T-cell (primary cell): ENCODE measurements at regions not wholly inside any gene's neighbourhood (a gene's known extent, or its start where the extent isn't known, plus 50 kb on each side); places are given as distances from the start of the nearest gene placed in this dataset.

Experiments used
- ATAC-seq, 4 experiments: fragments of 200-7000 bp in 3 of 4; fragments of 150-1000 bp in 1 of 4; cut with Tn5 transposase; replicated peaks in 1 of 4; 1 replicate in 3 of 4; 2 replicates in 1 of 4; pipeline ENCODE4 v1.10.0; 2021; ENCODE audit warnings: moderate library complexity in 3 of 4, mild to moderate bottlenecking in 2 of 4, moderate number of reproducible peaks in 1 of 4
- CTCF ChIA-PET, 2 donors: fragments of 300-600 bp; sonication (Branson Sonifier 250); formaldehyde crosslinking; loops; one replicate each; lab custom pipeline; 2022; ENCODE audit warnings: antibody characterized with exemption in 2 of 2; lab: Charles Lee
- POLR2A ChIA-PET, 2 donors: fragments of 300-600 bp; sonication (Branson Sonifier 250); formaldehyde crosslinking; loops; one replicate each; lab custom pipeline; 2022; ENCODE audit warnings: antibody characterized with exemption in 2 of 2; lab: Charles Lee
- DNase-seq, 35 experiments: peaks; one replicate each; pipeline versions ENCODE4 v3.0.0 to v3.0.0-alpha.2; 2013 to 2023
- H3K27ac ChIP-seq: one replicate; pipeline ENCODE4 v1.5.1; 2013; ENCODE audit warnings: low read length
- H3K27me3 ChIP-seq, 2 experiments: replicated peaks in 1 of 2; 1 replicate in 1 of 2; 2 replicates in 1 of 2; pipeline versions ENCODE4 v1.6.1 to v1.7.0; 2013; ENCODE audit warnings: low read length in 1 of 2, mixed read lengths in 1 of 2; ENCODE audit not compliant: control insufficient read depth in 2 of 2, insufficient read depth in 2 of 2; ENCODE audit errors: extremely low read depth in 1 of 2
- H3K36me3 ChIP-seq, 2 donors: 1 replicate in 1 of 2; 2 replicates in 1 of 2; pipeline versions ENCODE4 v1.6.1 to v1.7.0; 2013; ENCODE audit warnings: low read length in 1 of 2; ENCODE audit not compliant: control insufficient read depth in 2 of 2, insufficient read depth in 1 of 2; ENCODE audit errors: extremely low read depth in 1 of 2
- H3K4me1 ChIP-seq, 2 experiments: 1 replicate in 1 of 2; 2 replicates in 1 of 2; pipeline versions ENCODE4 v1.6.1 to v1.7.0; 2013; ENCODE audit warnings: low read length in 2 of 2, mixed read lengths in 1 of 2; ENCODE audit not compliant: insufficient read depth in 2 of 2, control insufficient read depth in 1 of 2; ENCODE audit errors: extremely low read depth in 1 of 2
- H3K4me3 ChIP-seq, 2 donors: 1 replicate in 1 of 2; 2 replicates in 1 of 2; pipeline versions ENCODE4 v1.5.1 to v1.7.0; 2013; ENCODE audit warnings: mild to moderate bottlenecking in 2 of 2, low read length in 1 of 2, moderate library complexity in 1 of 2; ENCODE audit not compliant: control insufficient read depth in 1 of 2; ENCODE audit errors: extremely low read depth in 1 of 2
- H3K9me3 ChIP-seq: 2 replicates; pipeline ENCODE4 v1.7.0; 2013
- H3K27ac Mint-ChIP-seq, 2 donors: one replicate each; pipeline ENCODE4 v1.8.0; 2020 to 2021; ENCODE audit warnings: mild to moderate bottlenecking in 2 of 2, mixed read lengths in 2 of 2
- H3K27me3 Mint-ChIP-seq, 2 donors: one replicate each; pipeline ENCODE4 v1.8.0; 2021 to 2022; ENCODE audit warnings: mixed read lengths in 2 of 2
- H3K36me3 Mint-ChIP-seq: one replicate; pipeline ENCODE4 v1.8.0; 2021; ENCODE audit warnings: mixed read lengths
- H3K4me1 Mint-ChIP-seq, 3 donors: one replicate each; pipeline ENCODE4 v1.8.0; 2020 to 2022; ENCODE audit warnings: mixed read lengths in 3 of 3, mild to moderate bottlenecking in 1 of 3
- H3K4me3 Mint-ChIP-seq, 3 donors: one replicate each; pipeline ENCODE4 v1.8.0; 2020 to 2022; ENCODE audit warnings: mild to moderate bottlenecking in 3 of 3, mixed read lengths in 3 of 3, moderate library complexity in 3 of 3
- H3K9me3 Mint-ChIP-seq, 3 donors: one replicate each; pipeline ENCODE4 v1.8.0; 2020 to 2022; ENCODE audit warnings: mixed read lengths in 3 of 3
- WGBS: methylation state at CpG from one replicate; pipeline ENCODE4 v1.1.5; 2013; ENCODE audit warnings: missing lambda C conversion rate; ENCODE audit not compliant: insufficient coverage; 5-methylcytosine and 5-hydroxymethylcytosine counted together

GRCh38 chr12:89781156-89781555, 72.5 kb upstream of the ATP2B1 start:
- ChIA-PET POLR2A (no interaction called here), CTCF (no interaction called here)
- Mint-ChIP-seq H3K4me3 (no peak overlapping the region), H3K27ac (no peak overlapping the region), H3K9me3 (peaks cover 6 to 9% (median 8%) of the 10 kb centered on the region in 3 donors), H3K27me3 (no peaks in the 10 kb centered on the region), H3K4me1 (peaks cover 0 to 2% (median 2%) of the 10 kb centered on the region in 3 donors), H3K36me3 (peaks cover 5% of the 10 kb centered on the region)
- DNase-seq (no peak), ATAC-seq (no peak)
- no peaks in the 10 kb centered on the region for H3K27me3 ChIP-seq
- no peak overlapping the region for H3K4me3 ChIP-seq
- H3K4me1 ChIP-seq: no peaks in the 10 kb centered on the region
- no peaks in the 10 kb centered on the region for H3K36me3 ChIP-seq
- H3K27ac ChIP-seq: no peak overlapping the region
- WGBS: 75% methylated on average over 1 of the region's 1 CpG
- H3K9me3 ChIP-seq: no peaks in the 10 kb centered on the region

- Mint-ChIP-seq H3K27ac (no peak overlapping the region), H3K9me3 (no peaks in the 10 kb centered on the region), H3K4me1 (peaks cover 0 to 2% (median 2%) of the 10 kb centered on the region in 3 donors), H3K36me3 (no peaks in the 10 kb centered on the region), H3K4me3 (no peak overlapping the region), H3K27me3 (no peaks in the 10 kb centered on the region)
- Histone ChIP-seq H3K4me3 (no peak overlapping the region), H3K9me3 (no peaks in the 10 kb centered on the region), H3K4me1 (no peaks in the 10 kb centered on the region), H3K36me3 (no peaks in the 10 kb centered on the region), H3K27ac (no peak overlapping the region), H3K27me3 (no peaks in the 10 kb centered on the region)
- ATAC-seq (no peak), DNase-seq (no peak)
- WGBS: no CpG with 5 or more reads among the region's 1 CpG
- POLR2A ChIA-PET: no interaction called here
- CTCF ChIA-PET: no interaction called here
Measured at GRCh38 chr12:89779090-89779489, 70.5 kb upstream of the ATP2B1 start.

- ChIA-PET POLR2A (no interaction called here), CTCF (no interaction called here)
- Mint-ChIP-seq H3K36me3 (no peaks in the 10 kb centered on the region), H3K4me3 (no peak overlapping the region), H3K27ac (no peak overlapping the region), H3K9me3 (no peaks in the 10 kb centered on the region), H3K4me1 (peaks cover 0 to 2% (median 2%) of the 10 kb centered on the region in 3 donors), H3K27me3 (no peaks in the 10 kb centered on the region)
- no peaks in the 10 kb centered on the region for H3K4me1 ChIP-seq
- no peak overlapping the region for H3K27ac ChIP-seq
- no peaks in the 10 kb centered on the region for H3K36me3 ChIP-seq
- WGBS: no CpG with 5 or more reads among the region's 2 CpGs
- no peak for ATAC-seq
- H3K27me3 ChIP-seq: no peaks in the 10 kb centered on the region
- DNase-seq: no peak
- H3K4me3 ChIP-seq: no peak overlapping the region
- H3K9me3 ChIP-seq: no peaks in the 10 kb centered on the region
Measured at GRCh38 chr12:89777733-89778379, 69.2 kb upstream of the ATP2B1 start.

DNA sequence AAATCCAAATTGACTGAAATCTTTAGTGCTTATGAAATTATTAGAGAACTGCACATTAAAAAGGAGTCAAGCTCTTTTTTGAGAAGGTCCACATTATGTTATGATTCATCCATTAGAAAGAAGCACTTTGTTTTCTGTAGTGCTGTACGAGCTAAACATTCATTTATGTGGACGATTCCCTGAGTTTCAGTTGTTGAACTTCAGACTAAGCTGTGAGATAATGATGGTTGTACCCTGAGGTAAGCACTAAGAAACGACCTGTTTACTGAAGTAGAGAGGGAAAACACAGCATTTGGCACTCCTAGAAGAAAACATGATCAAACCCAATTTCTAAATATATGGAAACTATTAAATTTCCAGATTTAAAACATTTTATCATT, 67.3 kb upstream of the ATP2B1 start:
- H3K27ac ChIP-seq: no peak overlapping the region
- 100% methylated on average over 2 of the region's 3 CpGs for WGBS
- H3K27me3 ChIP-seq: no peaks in the 10 kb centered on the region
- ChIA-PET POLR2A (interaction anchor here in 1 of 2 donors (0.7 kb wide), 1 partner anchor 169 kb away, joined by 3 read pairs; no protein-coding TSS in a partner anchor), CTCF (no interaction called here)
- no peaks in the 10 kb centered on the region for H3K36me3 ChIP-seq
- ATAC-seq (no peak), DNase-seq (no peak)
- H3K9me3 ChIP-seq: no peaks in the 10 kb centered on the region
- no peak overlapping the region for H3K4me3 ChIP-seq
- H3K9me3 Mint-ChIP-seq: no peaks in the 10 kb centered on the region
- H3K27me3 Mint-ChIP-seq: no peaks in the 10 kb centered on the region
- H3K4me3 Mint-ChIP-seq: no peak overlapping the region
- no peaks in the 10 kb centered on the region for H3K36me3 Mint-ChIP-seq
- H3K4me1 Mint-ChIP-seq: peaks cover 0 to 7% (median 0%) of the 10 kb centered on the region in 3 donors
- H3K27ac Mint-ChIP-seq: no peak overlapping the region
- H3K4me1 ChIP-seq: no peaks in the 10 kb centered on the region

DNA sequence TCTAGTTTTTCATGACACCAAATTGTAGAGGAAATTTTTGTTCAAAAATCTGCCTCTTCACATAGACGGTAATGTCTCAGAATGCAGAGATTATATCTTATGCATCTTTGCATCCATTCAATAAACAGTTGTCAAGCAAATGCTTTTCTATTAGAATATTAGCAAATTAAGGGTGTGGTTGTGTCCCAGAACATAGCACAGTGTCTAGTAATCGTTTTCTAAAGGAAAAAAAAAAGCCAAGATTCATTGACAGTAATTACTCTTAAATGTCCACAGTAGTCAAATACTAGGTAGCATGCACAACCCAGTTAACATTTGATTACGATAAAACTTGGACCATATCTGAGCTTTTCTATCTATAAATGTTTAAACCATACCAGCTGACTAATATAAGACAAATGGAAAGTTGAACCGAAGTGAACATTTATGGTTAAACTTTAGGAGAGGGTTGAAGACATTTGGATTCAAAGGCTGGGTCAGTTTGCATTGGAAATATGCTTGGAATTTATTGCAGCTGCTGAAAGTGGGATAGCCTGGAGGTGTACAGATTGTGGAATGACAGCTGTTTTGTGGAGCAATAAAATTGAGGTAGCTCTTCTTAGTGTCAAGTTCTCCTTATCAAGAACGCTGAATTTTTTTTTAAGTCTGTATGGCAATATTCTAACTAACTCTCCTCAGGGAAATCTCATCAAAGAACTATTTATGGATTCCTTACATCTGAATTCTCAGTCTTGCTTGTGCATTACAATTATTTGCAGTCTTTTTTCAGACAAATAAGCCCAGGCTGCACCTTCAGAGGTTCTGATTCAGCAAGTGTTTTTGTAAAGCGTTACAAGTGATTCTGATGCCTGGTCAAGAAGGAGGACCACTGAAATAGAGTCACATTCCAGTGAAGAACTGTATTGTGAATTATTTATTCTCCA, 66.7 kb upstream of the ATP2B1 start:
- ChIA-PET POLR2A (interaction anchor here (0.5 to 0.7 kb wide), 4 partner anchors 23 to 170 kb away, joined by 3 to 6 read pairs (median 3); no protein-coding TSS in a partner anchor), CTCF (interaction anchor here in 1 of 2 donors (0.6 kb wide), 1 partner anchor 429 kb away, joined by 3 read pairs; no protein-coding TSS in a partner anchor)
- H3K4me1 Mint-ChIP-seq: peaks cover 3 to 14% (median 3%) of the 10 kb centered on the region in 3 donors
- H3K4me3 Mint-ChIP-seq: no peak overlapping the region
- no CpG with 5 or more reads among the region's 6 CpGs for WGBS
- Histone ChIP-seq H3K9me3 (no peaks in the 10 kb centered on the region), H3K4me3 (no peak overlapping the region), H3K36me3 (no peaks in the 10 kb centered on the region), H3K4me1 (no peaks in the 10 kb centered on the region), H3K27me3 (no peaks in the 10 kb centered on the region), H3K27ac (no peak overlapping the region)
- H3K27ac Mint-ChIP-seq: no peak overlapping the region
- H3K27me3 Mint-ChIP-seq: no peaks in the 10 kb centered on the region
- no peaks in the 10 kb centered on the region for H3K9me3 Mint-ChIP-seq
- no peaks in the 10 kb centered on the region for H3K36me3 Mint-ChIP-seq
- DNase-seq: no peak
- ATAC-seq: no peak

GRCh38 chr12:89774645-89775044, 66.0 kb upstream of the ATP2B1 start:
- no peak for DNase-seq
- H3K36me3 ChIP-seq: no peaks in the 10 kb centered on the region
- H3K27me3 Mint-ChIP-seq: no peaks in the 10 kb centered on the region
- no peak overlapping the region for H3K27ac ChIP-seq
- no peaks in the 10 kb centered on the region for H3K9me3 Mint-ChIP-seq
- H3K4me3 Mint-ChIP-seq: no peak overlapping the region
- ChIA-PET CTCF (interaction anchor here in 1 of 2 donors (0.6 kb wide), 1 partner anchor 428 kb away, joined by 3 read pairs; no protein-coding TSS in a partner anchor), POLR2A (no interaction called here)
- H3K4me3 ChIP-seq: no peak overlapping the region
- H3K27ac Mint-ChIP-seq: no peak overlapping the region
- H3K4me1 ChIP-seq: no peaks in the 10 kb centered on the region
- H3K36me3 Mint-ChIP-seq: no peaks in the 10 kb centered on the region
- no peaks in the 10 kb centered on the region for H3K9me3 ChIP-seq
- ATAC-seq: no peak
- no peaks in the 10 kb centered on the region for H3K27me3 ChIP-seq
- 100% methylated on average over 1 of the region's 1 CpG for WGBS
- peaks cover 8 to 20% (median 9%) of the 10 kb centered on the region in 3 donors for H3K4me1 Mint-ChIP-seq
